NCI-H2196 (cell line): ENCODE measurements at regions not wholly inside any gene's neighbourhood (a gene's known extent, or its start where the extent isn't known, plus 50 kb on each side); places are given as distances from the start of the nearest gene placed in this dataset.

Experiments
- DNase-seq: peaks from one replicate; lab custom pipeline; 2025; ENCODE audit not compliant: unreplicated experiment; lab: John Stamatoyannopoulos, UW

DNA sequence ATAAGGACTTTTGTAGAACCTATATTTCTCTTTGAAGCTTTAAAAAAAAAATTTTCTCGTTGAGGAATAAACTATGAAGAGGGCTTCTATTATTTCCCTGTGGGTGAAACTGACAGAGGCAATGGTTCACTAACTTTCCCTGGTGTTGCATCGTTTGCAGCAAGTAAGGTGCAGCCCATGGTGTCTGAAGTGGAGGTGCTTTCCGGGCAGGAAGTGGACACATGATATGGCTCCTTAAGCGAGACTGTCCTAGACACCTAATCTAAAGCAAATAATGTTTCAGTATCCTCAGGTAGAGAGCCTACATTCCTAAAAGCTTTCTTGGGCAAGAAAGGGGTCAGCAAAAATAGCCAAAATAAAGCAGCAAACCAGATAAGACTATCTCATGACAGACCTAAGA, 437.6 kb upstream of the ARGLU1 start:
- no peak for DNase-seq

DNA sequence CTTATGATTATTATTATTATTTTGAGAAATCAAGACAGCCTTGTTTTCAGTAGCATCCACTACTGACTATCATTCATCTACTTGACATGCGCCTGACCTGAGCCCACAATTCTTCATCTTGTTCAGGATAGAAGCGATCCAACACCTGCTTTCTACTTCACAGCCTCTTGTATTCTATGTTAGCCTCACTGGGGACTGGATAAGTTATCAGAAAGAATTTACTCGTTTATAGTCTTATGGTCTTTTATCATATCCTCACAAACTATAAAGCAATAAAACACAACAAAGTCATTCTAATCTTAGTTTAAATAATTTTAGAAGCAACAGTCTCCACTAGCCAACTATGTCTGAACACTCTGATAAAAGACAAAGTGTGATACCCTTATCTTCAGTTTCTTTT, 436.0 kb upstream of the ARGLU1 start:
- no peak for DNase-seq

DNA sequence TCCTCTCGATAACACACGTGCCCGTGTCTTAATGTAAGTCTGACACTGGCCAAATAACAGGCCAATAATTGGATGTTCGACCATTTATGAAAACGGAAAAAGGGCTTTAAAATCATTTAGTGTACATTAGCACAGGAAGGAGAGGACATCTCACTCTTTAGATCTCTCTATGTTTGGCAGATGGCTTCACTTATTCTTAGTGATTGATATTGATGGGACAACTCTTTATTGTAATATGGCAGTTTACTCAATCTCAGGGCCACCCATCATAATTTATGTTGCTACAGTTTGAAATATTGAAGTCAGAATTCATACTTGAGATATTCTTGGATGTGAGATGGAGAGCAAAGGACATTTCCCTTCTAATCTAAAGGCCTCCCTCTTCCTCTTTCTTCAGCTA, 430.7 kb upstream of the ARGLU1 start:
- no peak for DNase-seq

DNA sequence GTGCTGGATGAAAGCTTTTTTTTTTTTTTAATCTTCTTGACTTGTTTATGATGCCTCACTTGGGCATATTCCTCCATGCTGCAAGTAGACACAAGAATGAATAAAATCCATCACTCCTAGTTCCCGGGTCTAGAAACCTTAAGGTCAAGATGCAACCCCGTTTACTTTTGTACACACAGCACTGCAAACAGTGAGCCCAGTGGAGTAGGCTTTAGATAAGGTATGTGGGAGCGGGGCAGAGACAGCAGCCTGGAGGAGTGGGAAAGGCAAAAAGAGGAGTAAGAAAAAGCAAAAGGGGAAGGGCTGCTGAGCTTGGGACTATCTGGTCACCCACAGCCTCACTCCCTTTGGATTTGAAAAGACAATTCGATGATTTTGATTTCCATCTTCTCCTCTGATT, 429.8 kb upstream of the ARGLU1 start:
- DNase-seq, result no peak

DNA sequence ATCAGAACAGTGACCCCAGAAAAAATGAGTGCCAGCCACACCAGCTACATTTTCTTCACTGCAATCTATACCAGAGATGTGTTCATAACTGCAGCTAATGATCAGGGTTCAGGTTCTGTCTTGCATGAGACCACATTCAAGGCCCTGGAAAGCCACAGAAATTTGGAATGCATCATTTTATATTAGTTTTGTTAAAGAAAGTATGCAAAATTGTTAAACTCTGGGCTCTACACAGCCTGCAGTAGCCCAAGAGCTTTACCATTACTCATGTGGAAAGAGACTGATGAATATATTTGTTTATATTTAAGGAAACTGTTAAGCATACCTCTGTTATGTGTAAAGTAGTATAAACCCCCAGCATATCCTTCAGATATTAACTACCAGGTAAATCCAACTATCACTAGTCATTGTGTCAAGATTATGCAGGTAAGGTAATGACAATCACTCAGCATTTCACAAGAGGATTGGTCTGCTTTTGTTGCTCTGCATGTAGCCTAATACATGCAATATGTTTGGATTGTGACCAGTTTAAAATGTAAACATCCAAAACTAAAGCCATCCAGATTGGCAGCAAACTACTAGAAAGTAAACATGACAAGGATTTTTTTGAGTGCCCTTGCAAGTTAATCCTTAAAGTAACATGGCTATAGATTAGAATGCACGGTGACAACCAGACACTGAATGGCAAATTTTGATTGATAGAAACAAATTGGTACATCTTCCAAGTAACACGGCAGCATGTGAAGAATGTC, 429.1 kb upstream of the ARGLU1 start:
- DNase-seq, result no peak

DNA sequence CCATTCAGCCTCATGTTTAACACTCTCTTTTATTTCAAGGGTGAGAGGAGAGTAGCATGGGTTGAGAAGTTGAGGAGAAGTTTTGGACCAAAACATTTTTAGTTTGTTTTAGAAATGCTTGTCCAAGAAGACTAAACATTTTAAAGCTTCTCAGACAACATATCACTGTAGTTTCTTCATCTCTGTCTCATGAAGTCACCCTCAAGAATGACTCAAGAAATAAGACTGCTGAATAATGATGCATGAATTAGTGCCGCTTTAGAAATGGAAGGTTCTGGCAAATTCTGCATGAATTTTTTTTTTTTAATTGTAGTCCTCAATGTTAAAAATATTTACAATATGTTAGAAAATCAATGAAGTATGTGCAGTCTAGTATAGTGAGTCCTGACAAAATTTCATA, 422.7 kb upstream of the ARGLU1 start:
- no peak for DNase-seq

DNA sequence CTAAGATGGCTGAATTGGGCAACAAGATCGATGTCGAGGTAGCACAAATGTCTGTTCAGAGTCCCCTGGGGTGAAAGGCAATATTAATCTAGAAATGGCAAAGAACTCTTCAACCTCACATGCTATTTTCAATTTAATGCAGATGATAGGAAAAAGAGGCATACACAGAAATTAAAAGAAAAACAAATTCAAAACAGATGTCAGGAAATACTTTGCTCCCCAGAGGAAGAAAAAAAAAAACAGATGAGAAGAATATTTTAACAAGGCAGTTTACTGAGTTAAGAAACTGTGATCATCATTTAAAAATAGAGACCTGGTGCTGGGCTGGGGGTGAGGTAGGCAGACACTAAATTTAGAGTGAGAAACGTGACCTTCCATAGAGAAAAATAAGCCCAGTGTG, 421.9 kb upstream of the ARGLU1 start:
- DNase-seq, result no peak

DNA sequence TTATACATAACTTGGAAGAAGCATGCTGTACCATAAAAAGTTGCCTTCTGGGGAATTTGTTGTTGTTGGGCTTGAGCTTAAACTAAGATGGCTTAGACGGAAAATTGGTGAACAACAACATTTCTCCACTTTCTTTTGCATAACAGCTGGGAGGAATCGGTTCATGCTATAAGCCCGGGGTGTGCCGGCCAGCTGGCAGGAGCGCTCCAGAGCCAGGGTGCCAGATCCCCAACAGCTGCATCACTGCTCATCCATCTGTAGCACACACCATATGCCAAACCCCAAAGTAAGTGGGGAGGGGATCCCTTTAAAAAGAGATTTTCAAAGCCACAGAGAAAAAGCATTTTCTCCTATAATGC, 419.5 kb upstream of the ARGLU1 start:
- DNase-seq, result no peak

DNA sequence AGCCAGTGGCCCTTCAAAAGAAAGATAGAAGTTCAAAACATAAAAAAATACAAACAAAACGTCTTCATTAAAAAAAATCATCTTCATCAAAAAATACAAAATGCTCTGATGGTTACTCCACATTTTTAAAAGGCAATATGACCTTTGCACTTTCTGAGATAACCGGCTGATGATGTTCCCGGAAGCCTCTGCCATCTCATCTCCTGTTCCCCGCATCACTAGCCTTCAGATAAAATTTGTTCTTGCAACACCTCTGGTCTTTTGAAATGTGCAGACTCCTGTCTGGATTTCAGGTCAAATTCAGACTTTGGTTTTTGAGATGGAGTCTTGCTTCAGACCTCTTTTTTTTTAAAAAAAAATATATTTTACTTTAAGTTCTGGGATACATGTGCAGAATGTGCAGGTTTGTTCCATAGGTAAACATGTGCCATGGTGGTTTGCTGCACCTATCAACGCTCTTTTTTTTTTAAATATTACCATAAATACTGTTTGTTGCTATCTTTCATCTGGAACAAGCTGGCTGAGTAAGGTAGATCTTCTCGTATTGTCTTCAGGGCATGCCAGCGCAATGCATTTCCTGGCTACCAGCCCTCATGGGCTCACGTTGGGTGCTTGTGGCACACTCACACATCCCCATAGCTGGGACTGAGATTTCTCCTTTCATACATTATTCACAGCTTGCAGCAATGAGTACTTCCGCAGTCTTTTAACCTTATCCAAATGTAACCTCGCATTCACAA, 418.9 kb upstream of the ARGLU1 start:
- no peak for DNase-seq

DNA sequence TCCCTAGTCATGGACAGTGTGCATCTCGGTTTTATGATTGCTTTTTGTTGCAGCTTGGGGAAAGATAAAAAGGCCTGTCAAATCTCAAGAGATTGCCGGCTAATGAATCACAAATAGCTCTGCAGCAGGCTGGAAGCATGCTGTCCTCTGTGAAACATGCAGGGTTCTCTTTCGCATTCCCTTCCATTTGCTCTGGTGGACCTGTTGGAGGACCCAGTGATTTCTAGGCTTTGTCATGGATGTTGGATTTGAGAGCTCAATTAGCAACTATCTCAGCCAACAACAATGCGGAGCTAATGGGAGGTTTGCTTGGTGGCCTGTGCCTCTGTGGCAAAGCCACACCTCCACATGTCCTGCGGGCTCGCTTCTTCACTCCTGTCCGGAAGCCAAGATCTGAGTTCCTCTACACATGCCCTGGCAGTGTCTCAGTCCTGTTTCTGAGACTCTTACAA, 418.1 kb upstream of the ARGLU1 start:
- no peak for DNase-seq

DNA sequence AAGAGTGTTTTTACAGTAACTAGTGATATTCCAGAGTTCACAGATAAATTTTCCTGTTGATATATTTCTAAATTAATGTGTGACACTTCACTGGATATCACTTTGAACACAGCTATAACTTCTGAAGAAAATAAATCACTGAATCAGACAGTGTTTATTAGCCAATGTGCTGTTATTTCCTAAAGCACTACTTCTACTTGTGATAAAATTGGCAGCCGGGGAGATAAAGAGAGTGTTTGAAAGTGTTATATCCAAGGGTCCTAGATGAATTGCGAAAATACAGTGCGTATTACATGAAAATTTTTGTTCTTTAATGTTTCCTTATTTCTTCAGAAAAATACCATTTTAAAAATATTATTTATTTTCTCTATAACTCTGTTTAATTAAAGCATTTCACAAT, 417.5 kb upstream of the ARGLU1 start:
- no peak for DNase-seq

DNA sequence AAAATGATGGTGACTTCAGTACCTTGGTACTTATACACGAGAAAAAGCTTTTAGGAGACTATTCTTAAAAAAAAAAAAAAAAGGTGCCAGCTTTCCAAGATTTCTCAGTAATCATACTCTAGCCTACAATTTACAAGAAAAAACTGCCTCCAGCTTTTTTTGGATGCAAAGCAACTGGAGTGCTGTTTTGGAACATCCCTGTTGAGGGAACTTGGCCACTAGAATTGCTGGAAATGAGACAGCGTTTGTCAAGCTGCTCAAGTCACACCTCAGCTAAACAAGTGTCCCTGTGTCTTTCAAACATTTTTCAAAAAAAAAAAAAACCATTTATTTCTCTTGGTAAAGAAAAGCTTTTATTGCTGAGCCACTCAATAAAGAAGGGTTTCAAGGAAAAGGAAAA, 413.1 kb upstream of the ARGLU1 start:
- no peak for DNase-seq

DNA sequence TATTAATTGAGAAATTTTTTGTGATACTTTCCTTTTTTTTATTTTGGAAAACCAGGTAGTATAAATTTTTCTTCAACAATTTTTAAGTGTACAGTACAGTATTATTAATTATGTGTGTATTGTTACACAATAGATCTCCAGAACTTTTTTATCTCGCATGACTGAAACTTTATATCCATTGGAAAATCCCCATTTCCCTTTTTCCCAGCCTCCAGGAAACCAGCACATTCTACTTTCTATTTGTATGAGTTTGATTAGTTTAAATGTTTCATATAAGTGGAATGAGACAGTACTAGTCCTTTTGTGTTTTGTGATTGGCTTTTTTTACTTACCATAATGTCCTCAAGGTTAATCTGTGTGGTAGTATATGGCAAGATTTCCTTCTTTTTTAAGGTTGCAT, 399.5 kb upstream of the ARGLU1 start:
- no peak for DNase-seq

DNA sequence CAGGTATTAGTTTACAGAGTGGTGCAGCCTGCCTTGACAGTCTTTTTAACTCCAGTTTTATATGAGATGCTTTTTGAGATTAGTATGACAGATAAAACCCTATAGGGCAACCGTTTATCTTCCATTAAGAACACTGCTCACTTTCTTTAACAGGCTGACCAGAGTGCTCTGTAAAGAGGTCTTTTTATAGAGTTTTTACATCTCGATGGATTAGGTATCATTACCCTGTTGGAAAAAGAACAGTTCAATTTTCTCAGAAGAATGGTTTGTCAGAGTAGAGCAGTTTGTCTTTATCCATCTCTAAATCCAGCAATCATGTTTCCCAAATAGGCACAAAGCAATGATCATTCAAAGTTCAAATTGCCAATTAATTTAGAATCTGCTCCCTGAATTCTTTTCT, 395.2 kb upstream of the ARGLU1 start:
- DNase-seq, result no peak

DNA sequence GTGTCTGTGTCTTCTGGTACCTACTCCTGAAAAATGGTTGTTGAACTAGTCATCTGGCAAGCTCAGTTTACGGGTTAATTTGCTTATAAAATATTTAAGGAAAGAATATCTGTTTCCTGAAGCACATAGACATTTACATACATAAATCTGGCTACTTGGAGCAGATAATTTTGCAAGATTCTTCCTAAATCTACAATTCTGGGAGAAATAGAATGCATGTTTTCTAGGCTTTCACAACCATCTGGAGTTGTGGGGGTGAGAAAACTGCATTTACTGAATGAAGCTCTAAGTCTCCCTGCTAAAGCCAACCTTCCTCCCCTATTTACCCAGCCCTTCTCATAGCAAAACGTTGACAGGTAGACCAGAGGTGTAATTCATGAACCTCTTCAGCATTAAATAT, 393.7 kb upstream of the ARGLU1 start:
- DNase-seq, result no peak

DNA sequence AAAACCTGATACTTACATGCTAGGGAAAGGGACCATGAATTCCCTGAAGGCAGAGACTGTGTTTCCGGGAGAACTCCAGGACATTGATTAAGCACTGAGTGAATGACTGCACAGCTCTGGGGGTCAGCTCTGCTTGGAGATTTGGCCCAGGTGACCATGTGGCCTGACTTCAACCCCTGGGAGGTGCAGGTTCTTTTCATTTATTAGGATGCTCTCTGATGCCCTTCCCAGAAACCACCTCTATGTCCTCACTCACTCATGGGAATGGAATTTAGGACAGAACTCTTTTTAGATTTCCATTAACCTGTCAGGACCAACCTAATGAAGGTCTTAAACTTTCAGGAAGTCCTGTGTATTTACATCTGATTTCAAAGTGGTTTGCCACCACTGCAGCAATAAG, 393.3 kb upstream of the ARGLU1 start:
- DNase-seq, result no peak

DNA sequence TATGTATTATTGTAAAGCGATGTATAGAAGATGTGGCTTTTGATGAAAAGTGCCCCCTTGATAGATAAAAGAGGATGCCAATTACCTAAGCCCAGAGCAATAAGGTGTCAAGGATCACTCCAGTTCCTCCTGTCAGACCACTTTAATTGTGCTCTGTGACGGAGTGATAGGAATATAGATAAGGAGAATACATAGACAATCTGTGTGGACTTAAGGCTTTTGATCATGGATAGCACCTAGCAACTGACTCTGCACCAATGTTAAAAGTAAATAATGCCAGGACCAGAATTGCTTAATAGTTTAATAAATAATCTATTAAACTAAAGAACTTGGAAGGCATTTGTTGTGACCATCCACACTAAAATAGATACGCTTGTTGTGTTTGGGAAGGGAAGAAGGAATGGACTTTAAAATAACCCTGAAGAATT, 390.7 kb upstream of the ARGLU1 start:
- DNase-seq, result no peak

DNA sequence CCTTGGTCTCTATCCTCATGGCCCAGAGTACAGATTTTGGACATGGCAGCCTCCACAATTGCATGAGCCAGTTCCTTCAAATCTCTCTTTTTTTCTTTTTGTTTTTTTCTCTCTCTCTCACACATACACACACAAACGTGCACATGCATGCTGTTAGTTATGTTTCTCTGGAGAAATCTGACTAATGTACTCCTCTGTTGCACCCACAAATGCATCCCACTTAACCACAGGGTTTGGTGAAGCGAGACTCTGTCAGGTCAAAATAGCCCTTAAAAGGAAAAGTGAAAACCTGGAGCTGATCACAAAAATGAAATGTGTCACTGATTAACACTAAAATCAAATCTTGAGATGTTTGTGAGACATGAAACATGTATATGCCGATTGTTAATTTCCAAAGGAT, 374.6 kb upstream of the ARGLU1 start:
- no peak for DNase-seq

DNA sequence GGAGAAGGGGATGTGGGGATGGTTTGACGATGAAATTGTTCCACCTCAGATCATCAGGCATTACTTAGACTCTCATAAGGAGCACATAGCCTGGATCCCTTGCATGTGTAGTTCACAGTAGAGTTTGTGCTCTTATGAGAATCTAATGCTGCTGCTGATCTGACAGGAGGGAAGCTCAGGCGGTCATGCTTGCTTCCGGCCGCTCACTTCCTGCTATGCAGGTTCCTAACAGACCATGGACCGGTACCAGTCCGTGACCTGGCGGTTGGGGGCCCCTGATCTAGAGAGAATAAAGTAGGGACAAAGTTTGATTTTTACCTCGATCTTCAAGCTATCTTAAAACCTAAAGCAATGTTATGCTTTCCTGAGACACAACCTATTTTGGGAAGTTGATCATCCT, 373.8 kb upstream of the ARGLU1 start:
- DNase-seq, result no peak

DNA sequence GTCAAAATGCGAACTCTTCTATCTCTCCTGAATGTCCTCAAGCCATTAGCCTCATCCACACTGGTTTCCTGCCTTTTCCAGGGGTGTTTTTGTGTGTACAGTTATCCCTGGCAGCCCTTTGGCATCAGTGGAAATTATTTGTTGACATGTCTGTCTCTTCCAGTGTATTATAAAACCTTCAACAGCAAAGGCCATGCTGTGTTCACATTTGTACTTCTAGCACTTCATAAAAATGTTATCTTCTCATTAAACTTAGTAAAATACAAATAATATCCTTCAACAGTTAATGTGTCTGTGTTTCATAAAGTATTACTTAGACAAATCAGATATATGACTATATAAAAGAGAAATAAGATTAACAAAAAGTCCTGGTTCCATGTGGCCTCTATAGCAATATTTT, 359.5 kb upstream of the ARGLU1 start:
- DNase-seq, result no peak

DNA sequence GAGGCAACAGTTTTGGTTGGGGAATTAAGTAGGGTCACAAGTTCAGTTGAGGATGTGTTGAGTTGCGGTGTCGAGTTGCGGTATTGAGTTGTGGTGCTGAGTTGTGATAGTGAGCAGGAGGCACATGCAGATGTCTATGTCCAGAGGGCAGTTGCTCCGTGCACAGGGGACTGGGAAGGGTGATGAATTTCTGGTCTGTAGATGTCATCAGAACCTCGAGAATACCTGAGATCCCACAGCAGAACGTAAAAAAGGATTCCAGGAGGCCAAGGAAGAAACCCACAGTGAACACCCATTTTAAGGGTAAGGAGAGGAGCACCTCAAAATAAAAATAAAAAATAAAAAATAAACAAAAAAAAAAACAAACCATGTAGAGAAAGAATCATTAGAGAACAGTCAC, 354.4 kb upstream of the ARGLU1 start:
- no peak for DNase-seq

DNA sequence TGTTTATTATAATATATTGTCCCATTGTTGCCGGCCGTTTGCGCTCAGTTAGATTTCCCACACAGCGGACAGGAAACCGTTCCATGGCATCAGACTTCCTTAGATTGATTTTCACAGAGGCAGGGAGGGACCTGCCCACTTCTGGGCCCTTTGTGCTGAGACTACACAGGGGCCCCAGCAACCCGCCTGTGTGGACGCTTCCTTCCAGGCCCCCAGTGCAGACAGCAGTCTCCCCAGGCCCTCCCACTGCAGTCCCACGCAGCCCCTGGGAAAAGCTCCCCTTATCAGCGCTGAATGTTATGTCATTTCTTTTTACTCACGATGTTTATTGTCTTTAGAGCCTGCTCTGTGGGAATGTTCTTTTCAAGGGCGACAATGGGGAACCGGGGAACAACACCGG, 351.7 kb upstream of the ARGLU1 start:
- DNase-seq, result no peak

DNA sequence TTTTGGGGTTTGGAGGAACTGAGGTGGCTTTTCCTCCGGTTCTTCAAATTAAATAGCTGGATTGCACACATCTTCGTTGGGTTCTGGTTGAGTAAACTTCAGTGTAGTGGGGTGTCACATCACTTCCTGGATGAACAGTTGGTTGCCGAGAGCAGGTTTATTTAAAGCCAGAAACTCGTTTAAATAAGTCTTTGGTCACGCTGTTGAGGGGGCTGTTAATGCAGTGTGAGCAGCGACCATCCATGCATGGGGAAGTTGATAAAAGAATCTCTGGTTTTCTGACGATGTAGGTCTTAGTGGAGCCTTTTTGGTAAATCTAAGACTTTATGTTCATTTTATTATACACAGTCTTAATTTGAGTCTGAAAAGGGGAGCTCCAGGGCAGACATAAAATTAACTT, 351.2 kb upstream of the ARGLU1 start:
- no peak for DNase-seq
